CD4-positive, alpha-beta T cell treated with Interleukin-12 subunit alpha and Interleukin-12 subunit beta, for 1 hour (primary cell): ENCODE measurements at regions not wholly inside any gene's neighbourhood (a gene's known extent, or its start where the extent isn't known, plus 50 kb on each side); places are given as distances from the start of the nearest gene placed in this dataset.
"Not testable (repeated sequence)": the region's sequence is repeated elsewhere in the genome, so short reads cannot be mapped to it uniquely, and the experiment has no call there.

ENCODE experiments used
- DNase-seq: peaks from one replicate; pipeline ENCODE4 v3.0.0-alpha.2; 2020

DNA sequence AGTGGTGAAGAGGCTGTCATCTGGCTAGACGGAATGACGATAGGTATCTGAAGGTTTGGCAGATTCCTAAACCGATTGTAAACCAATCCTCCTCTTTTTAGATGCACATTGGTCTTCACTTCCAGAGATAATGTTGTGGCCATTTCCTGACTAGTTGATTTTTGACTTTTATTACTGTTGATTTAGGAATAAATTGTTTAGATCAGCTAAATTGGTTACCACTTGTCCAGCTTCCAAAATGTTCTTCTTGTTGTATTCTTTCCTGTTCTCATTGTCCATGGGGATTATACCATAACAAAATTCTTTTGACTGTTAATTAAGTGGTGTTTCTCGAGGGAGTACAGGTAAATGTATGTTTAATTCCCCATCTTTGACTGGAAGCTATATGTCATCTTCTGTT lies 119.7 kb downstream of the MACROH2A1 start:
- no peak for DNase-seq

DNA sequence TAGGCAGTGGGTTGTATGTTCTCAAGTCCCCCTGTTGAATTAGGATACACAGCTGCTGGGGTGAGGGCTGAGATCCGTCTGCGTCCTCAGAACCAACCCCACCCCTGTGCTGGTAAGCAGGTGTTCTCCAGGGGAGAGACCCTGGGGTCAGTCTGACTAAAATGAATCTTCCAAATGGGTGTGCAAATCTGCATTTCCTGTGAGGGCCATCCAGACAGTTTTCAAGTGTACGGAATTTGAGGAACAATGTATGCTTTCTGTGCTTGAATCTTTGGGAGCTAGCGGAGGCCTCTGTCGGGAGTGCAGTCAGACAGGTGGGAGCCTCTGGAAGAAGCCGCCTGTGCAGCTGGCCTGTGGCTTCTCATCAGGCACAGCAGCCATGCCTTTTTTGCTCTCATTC lies 122.9 kb downstream of the MACROH2A1 start:
- no peak for DNase-seq

DNA sequence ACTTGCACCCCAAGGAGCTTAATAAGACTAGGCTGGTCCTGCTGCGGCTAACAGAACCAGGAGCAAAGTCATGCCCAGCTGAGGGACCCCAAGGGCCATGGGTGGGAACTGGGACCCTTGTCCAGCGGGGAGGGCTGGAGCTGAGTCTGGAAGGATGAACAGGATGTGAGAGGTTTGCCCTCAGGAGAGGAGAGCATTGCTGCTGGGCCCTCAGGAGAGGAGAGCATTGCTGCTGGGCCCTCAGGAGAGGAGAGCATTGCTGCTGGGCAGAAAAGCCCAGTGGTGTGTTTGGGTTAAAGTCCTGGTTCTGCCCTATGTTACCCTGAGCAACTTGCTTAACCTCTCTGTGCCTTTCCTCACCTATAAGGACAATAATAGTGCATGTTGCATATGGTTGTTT lies 125.8 kb downstream of the MACROH2A1 start:
- DNase-seq: no peak

- no peak for DNase-seq
Measured at GRCh38 chr5:135272311-135272805, 126.7 kb downstream of the MACROH2A1 start.

- DNase-seq: no peak
Measured at GRCh38 chr5:135271533-135272310, 127.3 kb downstream of the MACROH2A1 start.

DNA sequence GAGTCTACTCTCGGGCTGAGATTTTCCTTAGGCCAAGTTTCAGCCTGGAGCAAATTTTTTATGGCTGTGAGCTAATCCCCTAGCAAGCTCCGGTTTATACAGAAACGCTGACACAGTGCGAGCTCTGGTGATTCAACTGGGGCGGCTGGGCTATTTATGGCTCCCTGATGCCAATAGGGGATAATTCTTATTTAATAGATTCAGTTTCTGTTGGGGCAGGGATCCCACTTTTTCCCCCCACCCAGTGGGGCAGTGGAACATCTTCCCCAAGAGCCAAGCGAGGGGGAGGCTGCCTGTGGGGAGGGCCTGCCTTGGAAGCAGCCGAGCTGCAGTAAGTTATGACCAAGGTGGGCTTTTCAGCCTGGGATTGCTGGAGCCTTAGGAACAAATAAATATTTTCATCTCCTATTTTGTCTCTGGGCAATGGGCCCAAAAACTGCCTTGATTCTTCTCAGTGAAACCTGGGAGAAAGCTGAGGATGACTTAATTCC lies 129.1 kb downstream of the MACROH2A1 start:
- no peak for DNase-seq

GRCh38 chr5:135269199-135269598 lies 129.8 kb downstream of the MACROH2A1 start:
- no peak for DNase-seq

- no peak for DNase-seq
Measured at GRCh38 chr5:135266975-135267374, 132.1 kb downstream of the MACROH2A1 start.

DNA sequence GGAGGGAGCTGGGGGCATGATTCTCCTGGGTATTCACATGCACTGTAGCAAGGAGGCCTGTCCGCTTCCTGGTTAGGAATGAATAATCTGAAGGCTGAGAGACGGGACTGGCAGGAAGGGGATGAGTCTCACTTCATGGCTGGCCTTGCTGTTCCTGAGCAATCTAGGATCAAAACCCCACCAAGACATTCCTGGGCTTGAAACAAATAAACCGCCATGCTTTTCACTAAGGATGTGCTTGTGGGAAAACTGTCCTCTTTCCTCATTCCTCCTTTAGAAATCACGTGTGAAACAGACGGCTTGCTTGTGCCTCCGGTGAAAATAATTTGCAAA lies 132.8 kb downstream of the MACROH2A1 start:
- no peak for DNase-seq

DNA sequence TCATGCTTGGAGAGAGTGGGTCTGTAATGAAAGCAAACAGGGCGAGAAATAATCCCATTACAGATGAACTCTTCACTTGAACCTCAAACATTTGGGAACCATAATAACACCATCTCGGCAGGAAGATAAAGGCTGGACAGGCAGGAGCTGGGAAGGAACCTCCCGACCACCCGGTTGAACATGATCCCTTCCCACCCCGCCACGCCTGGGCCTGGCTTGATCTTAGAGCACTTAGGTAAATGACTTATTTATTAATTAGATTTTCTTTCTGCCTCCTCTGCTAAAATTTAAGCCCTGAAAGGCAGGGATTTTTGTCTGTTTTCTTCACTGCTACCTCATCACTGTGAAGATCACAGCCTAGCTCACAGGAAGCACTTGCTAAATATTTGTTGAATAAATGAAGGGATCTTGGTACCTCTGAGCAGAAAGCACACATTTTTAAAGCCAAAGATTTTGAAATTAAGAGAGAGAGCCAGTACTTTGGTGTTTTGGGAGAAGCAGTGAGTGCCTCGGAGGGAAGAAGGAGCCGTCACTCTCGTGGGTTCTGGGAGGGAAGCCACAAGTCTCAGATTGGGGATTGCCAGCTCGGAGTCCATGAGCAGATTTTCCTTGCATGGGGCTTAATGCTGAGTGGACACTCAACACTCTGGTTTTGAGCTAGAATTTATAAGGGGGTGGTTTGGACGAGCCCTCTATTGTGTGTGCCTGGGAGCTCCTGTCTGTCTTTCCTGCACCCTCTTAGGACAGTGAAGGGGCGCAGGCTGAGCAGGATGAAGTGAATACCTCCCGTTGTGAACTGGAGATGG lies 133.3 kb downstream of the MACROH2A1 start:
- no peak for DNase-seq

- DNase-seq: no peak
Measured at GRCh38 chr5:135264451-135265440, 134.3 kb downstream of the MACROH2A1 start.

DNA sequence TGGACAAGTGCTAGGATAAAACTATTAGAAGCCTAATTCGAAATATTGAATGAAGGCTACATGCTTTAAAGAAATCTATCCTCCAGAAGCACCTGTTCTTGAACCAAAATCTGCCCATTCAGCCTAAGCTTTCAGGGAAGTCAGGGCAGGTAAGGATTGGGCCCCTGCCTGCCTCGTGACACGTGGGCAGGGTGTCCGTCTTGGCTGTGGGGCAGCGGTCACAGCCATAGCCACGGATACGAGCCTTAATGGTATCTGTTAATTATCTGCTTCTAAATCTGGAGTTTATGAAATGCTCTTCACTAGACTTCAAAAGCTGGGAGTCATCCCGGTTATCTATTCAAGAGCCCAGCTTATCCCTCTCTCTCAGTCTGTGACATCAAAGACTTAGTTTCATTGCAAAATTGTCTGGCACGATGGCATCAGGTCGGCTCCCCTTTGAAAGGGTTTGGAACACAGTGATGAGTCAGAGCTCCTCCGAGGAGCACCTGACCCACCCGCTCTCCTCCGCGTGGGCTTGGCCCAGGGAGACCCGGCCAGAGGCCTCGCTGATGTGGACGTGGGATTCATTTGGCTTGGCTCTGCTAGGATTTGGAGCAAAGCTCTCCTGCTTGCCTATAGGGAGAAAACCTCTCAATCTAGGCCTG lies 135.9 kb downstream of the MACROH2A1 start:
- no peak for DNase-seq

DNA sequence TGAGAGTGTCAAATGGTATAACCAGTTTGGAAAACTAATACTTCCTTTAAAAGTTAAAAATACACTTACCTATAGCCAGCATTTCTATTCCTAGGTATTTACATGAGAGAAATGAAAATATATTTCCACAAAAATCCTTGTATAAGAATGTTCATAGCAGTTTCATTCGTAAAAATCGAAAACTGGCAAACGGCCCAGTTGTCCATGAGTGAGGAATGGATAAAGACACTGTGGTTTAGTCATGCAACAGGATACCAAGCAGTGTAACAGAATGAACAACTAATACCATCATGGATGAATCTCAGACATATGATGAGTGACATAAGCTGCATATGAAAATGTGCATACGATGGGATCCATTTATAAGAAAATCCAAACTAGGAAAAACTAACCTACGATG lies 136.7 kb downstream of the MACROH2A1 start:
- DNase-seq: no peak

DNA sequence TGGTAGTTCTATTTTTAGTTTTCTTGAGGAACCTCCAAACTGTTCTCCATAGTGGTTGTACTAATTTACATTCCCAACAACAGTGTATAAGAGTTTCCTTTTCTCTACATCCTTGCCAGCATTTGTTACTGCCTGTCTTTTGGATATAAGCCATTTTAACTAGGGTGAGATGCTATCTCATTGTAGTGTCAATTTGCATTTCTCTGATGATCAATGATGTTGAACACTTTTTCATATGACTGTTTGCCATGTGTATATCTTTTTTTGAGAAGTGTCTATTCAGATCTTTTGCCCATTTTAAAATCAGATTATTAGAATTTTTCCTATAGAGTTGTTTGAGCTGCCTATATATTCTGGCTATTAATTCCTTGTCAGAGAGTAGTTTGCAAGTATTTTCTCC lies 138.9 kb downstream of the MACROH2A1 start:
- not testable (repeated sequence) for DNase-seq

- no peak for DNase-seq
Measured at GRCh38 chr5:135255461-135256178, 143.4 kb downstream of the MACROH2A1 start.

DNA sequence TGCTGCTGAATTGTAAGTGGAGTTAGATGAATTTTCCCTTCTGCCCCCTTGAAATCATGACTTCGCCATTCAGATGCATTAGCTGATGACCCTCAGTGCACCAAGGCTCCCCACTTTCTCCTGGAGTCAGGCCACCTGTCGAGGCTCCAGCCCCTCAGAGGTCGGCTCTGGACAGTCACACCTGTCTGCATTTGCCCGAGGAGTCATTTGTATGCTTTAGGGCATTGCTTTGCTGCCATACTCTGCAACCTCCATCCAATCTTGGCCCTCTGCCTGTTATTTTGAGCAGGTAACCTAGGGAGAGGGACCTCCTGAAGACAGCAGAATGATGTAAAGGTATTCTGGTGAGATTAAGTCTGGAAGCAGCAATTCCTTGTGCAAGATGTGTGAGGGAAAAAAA lies 144.8 kb downstream of the MACROH2A1 start:
- DNase-seq: no peak

GRCh38 chr5:135253601-135254178 lies 145.3 kb downstream of the MACROH2A1 start:
- no peak for DNase-seq

DNA sequence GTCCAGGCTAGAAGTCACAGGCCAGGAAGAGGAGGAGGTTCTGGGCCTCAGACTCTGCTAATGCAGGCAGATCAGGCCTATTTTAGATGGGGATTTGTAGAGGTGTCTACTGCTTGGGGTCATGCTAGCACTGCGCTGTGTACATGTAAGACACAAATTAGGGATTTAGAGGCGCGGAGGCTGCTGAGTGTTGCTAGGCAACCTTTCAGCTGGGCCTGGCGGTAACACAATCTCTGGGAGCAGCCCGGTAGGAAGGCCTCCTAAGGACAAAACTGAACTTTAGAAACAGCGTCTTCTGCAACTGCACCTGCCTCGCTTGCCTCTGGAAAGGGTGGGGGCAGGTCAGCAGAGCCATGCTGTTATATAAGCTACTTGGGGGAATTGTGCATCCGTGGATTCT lies 147.9 kb downstream of the MACROH2A1 start:
- no peak for DNase-seq

- no peak for DNase-seq
Measured at GRCh38 chr5:135250671-135251070, 148.4 kb downstream of the MACROH2A1 start.

- DNase-seq: no peak
Measured at GRCh38 chr5:135249658-135250057, 149.4 kb downstream of the MACROH2A1 start.

GRCh38 chr5:135248801-135249231 lies 150.2 kb downstream of the MACROH2A1 start:
- no peak for DNase-seq
